ENCODE measurements at regions not wholly inside any gene's neighbourhood (a gene's known extent, or its start where the extent isn't known, plus 50 kb on each side); places are given as distances from the start of the nearest gene placed in this dataset.

GRCh38 chr6:168783720-168784119 lies 342.7 kb downstream of the SMOC2 start:
- peaks cover 0 to 21% (median 2%) of the 10 kb centered on the region in 3 donors for H3K9me3 ChIP-seq (ENCODE audit: control extremely low read depth in 1 of 3, control insufficient read depth in 2 of 3, insufficient read depth in 1 of 3, low read length in 2 of 3)
- H3K27ac ChIP-seq (ENCODE audit: low read length in 2 of 2), result no peak overlapping the region
- H3K36me3 ChIP-seq (replicated peaks in 1 of 2; ENCODE audit: control extremely low read depth in 1 of 2, control insufficient read depth in 1 of 2, extremely low read depth in 1 of 2, insufficient read depth in 2 of 2, low read length in 1 of 2), result no peaks in the 10 kb centered on the region
- ATAC-seq (ENCODE audit: low read depth) (no peak), DNase-seq (no peak)
- no peak overlapping the region for H3K4me3 Mint-ChIP-seq
- no peaks in the 10 kb centered on the region for H3K27me3 Mint-ChIP-seq
- H3K27ac Mint-ChIP-seq, result no peak overlapping the region
- no peaks in the 10 kb centered on the region for H3K9me3 Mint-ChIP-seq (ENCODE audit: insufficient read depth)
- H3K4me3 ChIP-seq (ENCODE audit: control extremely low read depth in 1 of 5, extremely low read depth in 1 of 5, insufficient read depth in 1 of 5, low read depth in 2 of 5, low read length in 4 of 5), result no peak overlapping the region
- H3K27me3 ChIP-seq (replicated peaks in 1 of 4; ENCODE audit: control extremely low read depth in 1 of 4, control insufficient read depth in 3 of 4, insufficient read depth in 4 of 4, low read length in 3 of 4), result no peaks in the 10 kb centered on the region
- 93% methylated on average over 9 of the region's 11 CpGs for WGBS (ENCODE audit: insufficient coverage)
- H3K9ac ChIP-seq (ENCODE audit: low read length), result no peak overlapping the region
- no peaks in the 10 kb centered on the region for H3K79me2 ChIP-seq (ENCODE audit: control insufficient read depth, insufficient read depth, low read length)
- ChIA-PET POLR2A (no interaction called here), CTCF (no interaction called here)
- TF ChIP-seq EZH2 (IDR thresholded peaks at IDR 0.05; ENCODE audit: borderline replicate concordance, insufficient read depth, low read depth, low read length, poor library complexity, severe bottlenecking), result no peak
- no peak for TF ChIP-seq CTCF (IDR thresholded peaks at IDR 0.05)
- no peaks in the 10 kb centered on the region for H3K4me1 Mint-ChIP-seq
- H3K4me1 ChIP-seq (ENCODE audit: control insufficient read depth in 2 of 2, insufficient read depth in 2 of 2, low read length in 2 of 2), result no peaks in the 10 kb centered on the region
- intact Hi-C loops (cut with micrococcal nuclease), result no loop called here
- no peak overlapping the region for H3K4me2 ChIP-seq (replicated peaks; ENCODE audit: low read depth, low read length, poor library complexity, severe bottlenecking)
- H4K20me1 ChIP-seq (ENCODE audit: control insufficient read depth, insufficient read depth, low read length, poor library complexity, severe bottlenecking), result no peaks in the 10 kb centered on the region
- H2AFZ ChIP-seq (ENCODE audit: insufficient read depth, low read depth, low read length, poor library complexity, severe bottlenecking), result no peak overlapping the region

GRCh38 chr6:168782187-168782751 lies 341.3 kb downstream of the SMOC2 start:
- Mint-ChIP-seq H3K27ac (no peak overlapping the region), H3K4me3 (no peak overlapping the region), H3K9me3 (ENCODE audit: insufficient read depth) (no peaks in the 10 kb centered on the region), H3K4me1 (no peaks in the 10 kb centered on the region), H3K27me3 (no peaks in the 10 kb centered on the region)
- Histone ChIP-seq H3K4me2 (replicated peaks; ENCODE audit: low read depth, low read length, poor library complexity, severe bottlenecking) (no peak overlapping the region), H3K4me1 (ENCODE audit: control insufficient read depth in 2 of 2, insufficient read depth in 2 of 2, low read length in 2 of 2) (no peaks in the 10 kb centered on the region), H3K9ac (ENCODE audit: low read length) (no peak overlapping the region), H3K27me3 (replicated peaks in 1 of 4; ENCODE audit: control extremely low read depth in 1 of 4, control insufficient read depth in 3 of 4, insufficient read depth in 4 of 4, low read length in 3 of 4) (no peaks in the 10 kb centered on the region), H3K79me2 (ENCODE audit: control insufficient read depth, insufficient read depth, low read length) (no peaks in the 10 kb centered on the region), H3K27ac (ENCODE audit: low read length in 2 of 2) (no peak overlapping the region), H3K36me3 (replicated peaks in 1 of 2; ENCODE audit: control extremely low read depth in 1 of 2, control insufficient read depth in 1 of 2, extremely low read depth in 1 of 2, insufficient read depth in 2 of 2, low read length in 1 of 2) (no peaks in the 10 kb centered on the region), H3K9me3 (ENCODE audit: control extremely low read depth in 1 of 3, control insufficient read depth in 2 of 3, insufficient read depth in 1 of 3, low read length in 2 of 3) (peaks cover 0 to 30% (median 2%) of the 10 kb centered on the region in 3 donors), H3K4me3 (ENCODE audit: control extremely low read depth in 1 of 5, extremely low read depth in 1 of 5, insufficient read depth in 1 of 5, low read depth in 2 of 5, low read length in 4 of 5) (no peak overlapping the region), H2AFZ (ENCODE audit: insufficient read depth, low read depth, low read length, poor library complexity, severe bottlenecking) (no peak overlapping the region), H4K20me1 (ENCODE audit: control insufficient read depth, insufficient read depth, low read length, poor library complexity, severe bottlenecking) (no peaks in the 10 kb centered on the region)
- TF ChIP-seq EZH2 (IDR thresholded peaks at IDR 0.05; ENCODE audit: borderline replicate concordance, insufficient read depth, low read depth, low read length, poor library complexity, severe bottlenecking), result no peak
- 91% methylated on average over 16 of the region's 18 CpGs for WGBS (ENCODE audit: insufficient coverage)
- POLR2A ChIA-PET, result no interaction called here
- CTCF ChIA-PET, result no interaction called here
- intact Hi-C loops (cut with micrococcal nuclease), result no loop called here
- ATAC-seq (ENCODE audit: low read depth) (no peak), DNase-seq (no peak)

All from B cell (primary cell).